SH-SY5Y (cell line): ENCODE measurements at regions not wholly inside any gene's neighbourhood (a gene's known extent, or its start where the extent isn't known, plus 50 kb on each side); places are given as distances from the start of the nearest gene placed in this dataset.

ENCODE experiments used
- GATA2 ChIP-seq: IDR thresholded peaks from 2 replicates; pipeline ENCODE4 v1.6.1; 2011; ENCODE audit warnings: mild to moderate bottlenecking, low read depth, low read length
- GATA3 ChIP-seq: IDR thresholded peaks from 2 replicates; pipeline ENCODE4 v1.6.1; 2011; ENCODE audit warnings: low read depth, mild to moderate bottlenecking, low read length, moderate library complexity

DNA sequence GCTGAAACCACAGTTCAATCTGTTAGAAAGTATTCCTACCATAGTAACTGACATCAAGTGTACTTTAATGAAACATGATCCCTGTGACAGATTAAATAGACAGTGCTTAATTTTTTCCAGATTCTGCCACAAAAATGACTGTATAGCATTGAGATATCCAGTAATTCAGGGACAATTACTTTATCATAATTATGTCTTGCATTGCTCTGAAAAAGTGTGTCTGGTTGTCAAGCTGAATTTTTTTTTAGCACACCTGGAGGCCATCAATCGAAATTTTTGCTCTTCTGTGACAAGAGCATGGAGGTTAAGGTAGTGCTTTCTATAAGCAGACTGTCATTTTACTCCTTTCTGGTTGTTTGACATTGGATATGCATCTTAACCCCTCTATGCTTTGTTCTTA lies 1083.8 kb upstream of the NRXN1 start:
- TF ChIP-seq GATA2 (no peak), GATA3 (no peak; the same call in 1 of the 2 replicates)
